HG02981 (cell line): ENCODE measurements at regions not wholly inside any gene's neighbourhood (a gene's known extent, or its start where the extent isn't known, plus 50 kb on each side); places are given as distances from the start of the nearest gene placed in this dataset.

Source experiments
- ATAC-seq: cut with Tn5 transposase; IDR thresholded peaks from one replicate; pipeline ENCODE4 v1.9.1; 2021; ENCODE audit warnings: mild to moderate bottlenecking, moderate library complexity; ENCODE audit not compliant: unreplicated experiment

GRCh38 chr22:27397036-27397953, 404.3 kb downstream of the MN1 start:
- no peak for ATAC-seq

GRCh38 chr22:27397954-27398342, 403.6 kb downstream of the MN1 start:
- no peak for ATAC-seq

DNA sequence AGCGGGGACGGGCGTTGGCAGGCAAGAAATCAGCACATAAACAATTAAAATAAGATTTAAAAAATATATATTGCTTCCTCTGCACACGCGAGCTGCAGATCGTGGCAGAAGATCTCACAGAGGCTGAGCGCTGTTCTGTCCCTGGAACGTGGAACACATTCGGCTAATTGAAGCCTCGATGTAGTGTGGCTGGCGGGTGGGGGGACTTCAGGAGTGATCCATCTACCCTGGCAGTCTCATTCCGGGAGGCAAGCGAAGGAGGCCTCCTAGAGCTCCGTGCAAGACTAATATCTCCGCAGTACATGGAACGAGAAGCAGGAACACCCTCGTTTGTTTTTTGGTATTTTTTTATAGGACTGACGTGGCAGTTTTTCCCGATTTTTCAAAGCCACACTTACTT, 402.4 kb downstream of the MN1 start:
- no peak for ATAC-seq

DNA sequence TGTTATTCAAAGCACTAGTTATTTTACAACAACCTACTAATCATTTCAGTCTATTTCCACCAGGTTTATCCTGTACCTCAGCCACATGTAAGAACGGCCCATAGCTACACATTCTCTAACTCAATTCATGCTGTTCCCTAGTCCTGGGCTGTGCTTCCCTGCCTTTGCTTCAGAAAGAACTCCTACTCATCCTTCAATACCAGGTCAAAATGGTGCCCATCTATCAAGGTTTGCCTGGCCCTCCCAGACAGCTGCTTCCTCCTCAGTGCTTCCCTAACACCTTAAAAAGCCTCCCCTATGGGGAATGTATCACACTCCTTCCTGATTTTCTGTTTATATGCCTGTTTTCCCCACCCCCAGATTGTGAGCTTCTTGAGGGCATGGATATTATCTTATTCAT, 400.7 kb downstream of the MN1 start:
- ATAC-seq, result no peak

GRCh38 chr22:27401321-27401720, 400.2 kb downstream of the MN1 start:
- no peak for ATAC-seq

GRCh38 chr22:27404441-27404840, 397.1 kb downstream of the MN1 start:
- no peak for ATAC-seq

GRCh38 chr22:27405672-27406388, 395.7 kb downstream of the MN1 start:
- no peak for ATAC-seq

DNA sequence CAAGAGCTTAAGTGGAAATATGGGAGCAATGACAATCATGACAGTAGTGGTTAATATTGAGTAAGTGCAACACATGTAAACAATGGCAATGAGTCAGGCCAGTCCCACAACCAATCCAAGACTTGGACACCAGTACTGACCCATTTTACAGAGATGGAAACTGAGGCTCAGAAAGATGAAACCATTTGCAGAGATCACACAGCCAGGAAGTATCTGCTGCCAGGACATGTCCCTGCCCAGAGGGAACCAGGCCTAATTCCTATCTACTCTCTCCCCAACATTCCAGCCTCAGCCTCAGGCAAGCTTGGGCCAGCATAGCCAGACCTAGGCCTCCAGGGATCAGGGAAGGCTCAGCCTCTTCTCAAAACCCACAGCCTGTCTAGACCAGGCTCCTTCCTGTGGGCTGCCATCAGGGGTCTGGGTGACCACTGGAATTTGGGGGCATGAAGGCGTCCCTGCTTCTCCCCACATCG, 395.1 kb downstream of the MN1 start:
- ATAC-seq, result no peak

DNA sequence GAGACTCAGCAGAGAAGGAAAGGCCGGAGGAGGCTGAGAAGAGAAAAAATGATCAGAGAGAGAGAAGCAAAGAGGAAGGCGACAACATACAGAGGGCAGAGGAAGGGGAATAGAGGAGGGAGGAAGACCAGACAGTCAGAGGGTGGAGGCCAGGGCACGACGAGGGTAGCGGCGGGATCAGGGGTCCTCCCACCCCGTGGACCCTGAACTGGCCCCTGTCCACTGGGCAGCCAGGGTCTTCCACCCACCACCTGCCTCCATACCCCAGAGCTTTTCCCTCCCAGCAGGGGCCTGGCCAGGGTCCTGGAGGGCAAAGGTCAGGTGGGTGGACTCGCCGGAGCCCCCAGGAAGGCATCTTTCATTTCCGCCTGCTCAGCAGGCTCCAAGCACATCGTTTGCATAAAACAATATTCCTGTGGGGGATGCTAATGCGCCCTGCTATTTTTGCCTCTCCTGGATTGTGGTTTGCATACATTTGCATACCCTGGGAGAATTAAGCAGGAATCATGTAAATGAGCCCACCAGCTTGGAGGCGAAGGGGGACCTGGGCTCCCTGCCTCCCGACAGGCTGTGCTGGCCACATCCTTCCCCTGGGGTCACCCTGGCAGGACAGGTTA, 394.1 kb downstream of the MN1 start:
- ATAC-seq, result no peak

- ATAC-seq, result no peak
These were observed 393.5 kb downstream of the MN1 start for GRCh38 chr22:27408068-27408467.

DNA sequence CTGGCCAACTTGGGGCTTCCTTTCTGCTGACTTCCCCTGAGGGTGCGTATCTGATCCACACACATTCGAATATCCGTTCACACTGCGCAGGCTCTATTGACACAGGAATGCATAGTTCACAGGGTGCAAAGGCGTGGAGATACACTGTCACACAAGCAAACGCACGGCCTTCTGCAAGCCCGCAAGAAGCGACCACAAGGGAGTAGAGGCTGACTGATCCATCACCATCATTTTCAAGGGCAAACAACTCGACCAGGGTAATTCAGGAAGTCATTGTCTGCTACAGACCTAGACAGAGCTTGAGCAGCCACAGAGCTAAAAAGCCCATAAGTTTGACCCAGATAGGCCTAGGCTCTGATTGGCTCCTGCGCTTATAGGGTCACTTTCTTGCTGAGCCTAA, 392.3 kb downstream of the MN1 start:
- ATAC-seq, result no peak

- no peak for ATAC-seq
These were observed 388.6 kb downstream of the MN1 start for GRCh38 chr22:27412866-27413445.

DNA sequence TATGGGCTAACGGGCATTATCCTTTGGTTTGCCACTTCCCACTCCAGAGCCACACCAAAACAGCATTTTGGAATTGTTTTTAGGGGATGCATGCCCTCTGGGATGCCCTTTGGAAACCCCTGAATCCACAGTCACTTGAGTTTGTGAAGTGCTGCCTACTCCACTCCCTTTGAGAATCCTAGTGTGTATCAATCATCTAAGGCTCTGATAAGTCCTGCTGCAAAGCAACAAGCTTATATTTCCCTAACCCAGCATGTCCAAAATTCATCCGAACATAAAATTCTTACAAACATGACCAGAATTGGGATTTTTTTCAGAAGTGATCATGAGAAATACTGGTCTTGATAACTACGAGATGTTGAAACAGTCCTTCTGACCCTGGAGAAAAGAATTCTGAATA, 387.9 kb downstream of the MN1 start:
- ATAC-seq, result no peak

DNA sequence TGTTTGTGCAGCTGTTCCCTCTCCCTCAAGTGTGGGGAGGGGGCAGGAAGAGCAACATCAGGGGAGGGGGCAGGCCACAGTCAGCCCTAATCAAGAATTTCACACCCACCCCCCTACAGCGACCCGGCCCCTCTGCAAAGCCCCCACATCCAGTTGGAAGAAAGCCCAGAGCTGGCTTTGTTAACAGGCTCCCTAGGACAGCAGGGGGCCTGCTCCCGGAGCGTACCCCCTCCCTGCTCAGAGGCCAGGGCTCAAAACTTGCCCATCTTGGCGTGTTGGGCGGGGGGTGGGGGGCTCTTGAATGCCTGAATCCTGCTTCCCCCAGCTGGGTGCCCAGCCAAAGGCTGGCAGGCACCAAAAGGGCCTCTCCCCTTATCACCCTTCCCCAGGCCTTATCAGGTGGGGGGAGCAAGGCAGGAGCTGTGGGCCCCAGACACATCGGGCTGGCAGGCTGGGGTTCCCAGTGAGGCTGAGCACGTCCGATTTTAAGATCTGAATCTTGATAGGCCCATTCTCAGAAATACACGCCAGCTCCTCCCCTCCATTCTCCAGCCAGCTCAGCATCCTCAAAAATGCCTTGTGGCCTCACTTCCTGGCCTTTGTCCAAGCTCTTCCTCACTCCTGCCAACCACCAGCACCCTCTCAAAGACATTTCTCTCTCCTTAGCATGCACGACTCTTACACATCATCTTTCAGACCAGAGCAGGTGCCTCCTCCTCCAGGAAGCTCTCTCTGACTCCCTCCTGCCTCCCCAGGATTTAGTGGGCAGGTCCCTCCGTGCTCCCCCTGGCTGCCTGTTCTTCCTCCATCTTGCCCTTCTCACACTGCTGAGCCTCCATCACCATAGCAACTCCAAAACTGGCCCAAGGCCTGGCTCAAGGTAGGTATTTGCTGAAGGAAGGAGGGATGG, 384.8 kb downstream of the MN1 start:
- no peak for ATAC-seq

- ATAC-seq, result no peak
These were observed 384.1 kb downstream of the MN1 start for GRCh38 chr22:27417421-27417814.

GRCh38 chr22:27418261-27418660, 383.3 kb downstream of the MN1 start:
- ATAC-seq, result no peak

- ATAC-seq, result no peak
These were observed 382.1 kb downstream of the MN1 start for GRCh38 chr22:27419473-27419872.

- ATAC-seq, result no peak
These were observed 381.2 kb downstream of the MN1 start for GRCh38 chr22:27420195-27420816.

DNA sequence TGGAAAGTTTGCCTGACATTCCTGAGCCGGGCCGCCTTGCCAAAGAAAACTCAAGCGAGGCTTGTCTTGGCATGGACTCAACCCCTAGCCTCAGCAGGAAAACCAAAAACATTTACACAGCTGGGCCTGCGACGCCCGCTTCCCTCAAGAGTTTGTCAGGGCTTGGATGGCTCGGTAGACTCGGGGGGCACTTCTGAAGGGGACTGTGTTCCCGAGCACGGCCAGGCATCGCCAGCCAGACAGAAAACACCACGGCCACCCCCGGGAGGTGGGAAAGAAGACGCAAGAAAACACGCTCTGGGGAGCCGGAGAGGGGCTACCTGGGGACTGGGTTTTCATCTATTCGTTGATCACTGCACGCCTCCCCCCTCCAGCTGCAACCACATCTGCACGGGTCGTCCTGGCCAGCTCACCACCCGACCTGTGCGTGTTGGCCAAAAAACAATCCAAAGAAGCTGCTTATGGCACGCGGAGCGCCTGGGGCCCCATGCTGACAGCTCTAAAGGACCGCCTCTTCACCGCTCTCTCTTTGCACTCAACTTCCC, 380.7 kb downstream of the MN1 start:
- no peak for ATAC-seq

- no peak for ATAC-seq
These were observed 379.1 kb downstream of the MN1 start for GRCh38 chr22:27422442-27422841.
